ENCODE measurements at regions not wholly inside any gene's neighbourhood (a gene's known extent, or its start where the extent isn't known, plus 50 kb on each side); places are given as distances from the start of the nearest gene placed in this dataset.

GRCh38 chr1:5511381-5512097, 480.7 kb downstream of the NPHP4 start:
- no peak for DNase-seq

GRCh38 chr1:5509664-5510452, 482.4 kb downstream of the NPHP4 start:
- DNase-seq, result peak; percentile 75

- DNase-seq, result no peak
Measured at GRCh38 chr1:5508669-5509330, 483.4 kb downstream of the NPHP4 start.

- DNase-seq, result no peak
Measured at GRCh38 chr1:5507340-5507739, 484.9 kb downstream of the NPHP4 start.

GRCh38 chr1:5506634-5507033, 485.6 kb downstream of the NPHP4 start:
- no peak for DNase-seq

- DNase-seq, result no peak
Measured at GRCh38 chr1:5505944-5506343, 486.3 kb downstream of the NPHP4 start.

GRCh38 chr1:5504364-5504740, 487.9 kb downstream of the NPHP4 start:
- no peak for DNase-seq

GRCh38 chr1:5503556-5504363, 488.5 kb downstream of the NPHP4 start:
- DNase-seq, result no peak

- DNase-seq, result no peak
Measured at GRCh38 chr1:5502311-5503194, 489.7 kb downstream of the NPHP4 start.

- no peak for DNase-seq
Measured at GRCh38 chr1:5501206-5501930, 490.9 kb downstream of the NPHP4 start.

- DNase-seq, result no peak
Measured at GRCh38 chr1:5500541-5500940, 491.7 kb downstream of the NPHP4 start.

GRCh38 chr1:5497503-5497902, 494.7 kb downstream of the NPHP4 start:
- no peak for DNase-seq

- DNase-seq, result no peak
Measured at GRCh38 chr1:5495596-5496410, 496.4 kb downstream of the NPHP4 start.

GRCh38 chr1:5494518-5494917, 497.7 kb downstream of the NPHP4 start:
- no peak for DNase-seq

GRCh38 chr1:5493851-5494311, 498.3 kb downstream of the NPHP4 start:
- DNase-seq, result no peak

- no peak for DNase-seq
Measured at GRCh38 chr1:5493275-5493674, 498.9 kb downstream of the NPHP4 start.

- DNase-seq, result no peak
Measured at GRCh38 chr1:5492846-5493245, 499.4 kb downstream of the NPHP4 start.

- no peak for DNase-seq
Measured at GRCh38 chr1:5491207-5491904, 500.9 kb downstream of the NPHP4 start.

GRCh38 chr1:5490635-5491034, 501.6 kb downstream of the NPHP4 start:
- DNase-seq, result no peak

- no peak for DNase-seq
Measured at GRCh38 chr1:5488448-5488847, 503.8 kb downstream of the NPHP4 start.

Measured in stimulated activated CD4-positive, alpha-beta T cell treated with anti-CD3 and anti-CD28 coated beads, Interleukin-4, amount 100 ng/mL, for 24 hours (primary cell).